ENCODE measurements at regions not wholly inside any gene's neighbourhood (a gene's known extent, or its start where the extent isn't known, plus 50 kb on each side); places are given as distances from the start of the nearest gene placed in this dataset.

GRCh38 chr2:160742667-160743066 lies 249.1 kb upstream of the RBMS1 start:
- dilution Hi-C loops (cut with MboI; ENCODE audit: extremely low pct_ligation_motif_present, low sequenced_read_pairs): no loop called here
- FAIRE-seq: no peak

GRCh38 chr2:160747501-160748170 lies 254.0 kb upstream of the RBMS1 start:
- no peak for DNase-seq (ENCODE audit: low read depth, low spot score)
- Histone ChIP-seq H3K4me2 (ENCODE audit: control insufficient read depth, extremely low read depth, insufficient read depth, low read depth, low read length) (peak overlapping the region; percentile 44), H3K27me3 (ENCODE audit: control insufficient read depth, extremely low read depth, insufficient read depth, low read length) (no peaks in the 10 kb centered on the region), H3K27ac (ENCODE audit: control insufficient read depth, insufficient read depth, low read length) (no peak overlapping the region), H3K4me1 (ENCODE audit: control insufficient read depth, extremely low read depth, insufficient read depth, low read length) (peaks cover 35% of the 10 kb centered on the region), H3K79me2 (ENCODE audit: control insufficient read depth, insufficient read depth, low read length) (no peaks in the 10 kb centered on the region), H3K4me3 (ENCODE audit: control insufficient read depth in 2 of 3, extremely low read depth in 1 of 3, insufficient read depth in 2 of 3, low read depth in 1 of 3, low read length in 3 of 3) (no peak overlapping the region), H4K20me1 (ENCODE audit: control insufficient read depth, extremely low read depth, insufficient read depth, low read length) (no peaks in the 10 kb centered on the region), H3K9me1 (ENCODE audit: control insufficient read depth, extremely low read depth, insufficient read depth, low read length) (no peaks in the 10 kb centered on the region), H2AFZ (ENCODE audit: control insufficient read depth, low read length) (no peak overlapping the region), H3K9ac (ENCODE audit: control insufficient read depth, extremely low read depth, insufficient read depth, low read length) (no peak overlapping the region), H3K9me3 (ENCODE audit: control insufficient read depth, low read depth, low read length) (no peaks in the 10 kb centered on the region), H3K36me3 (ENCODE audit: control insufficient read depth in 2 of 2, extremely low read depth in 1 of 2, insufficient read depth in 2 of 2, low read length in 2 of 2) (no peaks in the 10 kb centered on the region)
- no peak for TF ChIP-seq CTCF (optimal IDR thresholded peaks at IDR 0.05 in 1 of 3, IDR thresholded peaks at IDR 0.05 in 1 of 3, conservative IDR thresholded peaks at IDR 0.05 in 1 of 3; ENCODE audit: extremely low read depth in 1 of 3, insufficient read depth in 2 of 3, low read length in 3 of 3)
- TF ChIP-seq EZH2 (IDR thresholded peaks at IDR 0.05; ENCODE audit: low read length): no peak
- FAIRE-seq: peak; percentile 84
- dilution Hi-C loops (cut with MboI; ENCODE audit: extremely low pct_ligation_motif_present, low sequenced_read_pairs): no loop called here

More at GRCh38 chr2:160742667-160743066, 249.1 kb upstream of the RBMS1 start:
- Histone ChIP-seq H4K20me1 (ENCODE audit: control insufficient read depth, extremely low read depth, insufficient read depth, low read length) (no peaks in the 10 kb centered on the region), H3K27ac (ENCODE audit: control insufficient read depth, insufficient read depth, low read length) (no peak overlapping the region), H3K27me3 (ENCODE audit: control insufficient read depth, extremely low read depth, insufficient read depth, low read length) (no peaks in the 10 kb centered on the region), H3K9me1 (ENCODE audit: control insufficient read depth, extremely low read depth, insufficient read depth, low read length) (no peaks in the 10 kb centered on the region), H3K4me1 (ENCODE audit: control insufficient read depth, extremely low read depth, insufficient read depth, low read length) (peaks cover 4% of the 10 kb centered on the region), H3K4me2 (ENCODE audit: control insufficient read depth, extremely low read depth, insufficient read depth, low read depth, low read length) (no peak overlapping the region), H3K79me2 (ENCODE audit: control insufficient read depth, insufficient read depth, low read length) (no peaks in the 10 kb centered on the region), H3K9me3 (ENCODE audit: control insufficient read depth, low read depth, low read length) (no peaks in the 10 kb centered on the region), H3K36me3 (ENCODE audit: control insufficient read depth in 2 of 2, extremely low read depth in 1 of 2, insufficient read depth in 2 of 2, low read length in 2 of 2) (no peaks in the 10 kb centered on the region), H3K4me3 (ENCODE audit: control insufficient read depth in 2 of 3, extremely low read depth in 1 of 3, insufficient read depth in 2 of 3, low read depth in 1 of 3, low read length in 3 of 3) (no peak overlapping the region), H3K9ac (ENCODE audit: control insufficient read depth, extremely low read depth, insufficient read depth, low read length) (no peak overlapping the region), H2AFZ (ENCODE audit: control insufficient read depth, low read length) (no peak overlapping the region)
- TF ChIP-seq EZH2 (IDR thresholded peaks at IDR 0.05; ENCODE audit: low read length): no peak
- no peak for TF ChIP-seq CTCF (optimal IDR thresholded peaks at IDR 0.05 in 1 of 3, IDR thresholded peaks at IDR 0.05 in 1 of 3, conservative IDR thresholded peaks at IDR 0.05 in 1 of 3; ENCODE audit: extremely low read depth in 1 of 3, insufficient read depth in 2 of 3, low read length in 3 of 3)
- no peak for DNase-seq (ENCODE audit: low read depth, low spot score)

Measured in keratinocyte (primary cell).